ENCODE measurements at regions not wholly inside any gene's neighbourhood (a gene's known extent, or its start where the extent isn't known, plus 50 kb on each side); places are given as distances from the start of the nearest gene placed in this dataset.

DNA sequence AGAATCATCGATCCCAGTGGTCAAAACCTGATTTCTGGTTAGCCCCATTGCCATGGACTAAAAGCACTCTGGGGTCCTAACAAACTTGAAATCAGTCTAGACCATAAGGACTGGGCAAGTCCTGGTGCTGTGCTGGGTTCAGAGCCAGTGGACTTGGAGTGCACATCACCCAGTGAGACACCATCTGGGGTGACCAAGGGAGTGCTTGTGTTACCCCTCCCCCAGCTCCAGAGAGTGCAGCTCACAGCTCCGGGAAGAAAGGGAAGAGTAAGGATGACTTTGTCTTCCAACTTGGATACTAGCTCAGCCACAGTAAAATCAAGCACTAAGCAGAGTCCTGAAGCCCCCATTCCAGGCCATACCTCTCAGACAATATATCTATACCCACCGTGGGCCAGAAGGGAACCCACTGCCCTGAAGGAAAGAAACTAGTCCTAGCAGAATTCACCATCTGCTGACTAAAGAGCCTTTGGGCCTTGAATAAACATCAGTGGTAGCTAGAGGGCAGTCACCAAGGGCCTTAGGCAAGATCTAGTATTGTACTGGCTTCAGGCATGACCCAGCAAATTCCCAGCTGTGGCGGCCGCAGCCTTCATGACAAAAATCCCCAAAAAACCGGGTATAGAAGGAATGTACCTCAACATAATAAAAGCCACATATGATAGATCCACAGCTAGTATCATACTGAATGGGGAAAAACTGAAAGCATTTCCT, 153.5 kb upstream of the OGFRL1 start:
- H3K9me3 Mint-ChIP-seq: peaks cover 20% of the 10 kb centered on the region
- H3K4me1 Mint-ChIP-seq: no peaks in the 10 kb centered on the region
- no peak for DNase-seq (ENCODE audit: low spot score in 2 of 2, unreplicated experiment in 2 of 2)
- TF ChIP-seq, protein P1, sequence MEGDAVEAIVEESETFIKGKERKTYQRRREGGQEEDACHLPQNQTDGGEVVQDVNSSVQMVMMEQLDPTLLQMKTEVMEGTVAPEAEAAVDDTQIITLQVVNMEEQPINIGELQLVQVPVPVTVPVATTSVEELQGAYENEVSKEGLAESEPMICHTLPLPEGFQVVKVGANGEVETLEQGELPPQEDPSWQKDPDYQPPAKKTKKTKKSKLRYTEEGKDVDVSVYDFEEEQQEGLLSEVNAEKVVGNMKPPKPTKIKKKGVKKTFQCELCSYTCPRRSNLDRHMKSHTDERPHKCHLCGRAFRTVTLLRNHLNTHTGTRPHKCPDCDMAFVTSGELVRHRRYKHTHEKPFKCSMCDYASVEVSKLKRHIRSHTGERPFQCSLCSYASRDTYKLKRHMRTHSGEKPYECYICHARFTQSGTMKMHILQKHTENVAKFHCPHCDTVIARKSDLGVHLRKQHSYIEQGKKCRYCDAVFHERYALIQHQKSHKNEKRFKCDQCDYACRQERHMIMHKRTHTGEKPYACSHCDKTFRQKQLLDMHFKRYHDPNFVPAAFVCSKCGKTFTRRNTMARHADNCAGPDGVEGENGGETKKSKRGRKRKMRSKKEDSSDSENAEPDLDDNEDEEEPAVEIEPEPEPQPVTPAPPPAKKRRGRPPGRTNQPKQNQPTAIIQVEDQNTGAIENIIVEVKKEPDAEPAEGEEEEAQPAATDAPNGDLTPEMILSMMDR (IDR thresholded peaks at IDR 0.05; ENCODE audit: unreplicated experiment): no peak
- H3K36me3 Mint-ChIP-seq: no peaks in the 10 kb centered on the region
- H3K27ac Mint-ChIP-seq: no peak overlapping the region
- no peak overlapping the region for H3K4me3 Mint-ChIP-seq
- no peaks in the 10 kb centered on the region for H3K27me3 Mint-ChIP-seq (ENCODE audit: low read depth)

DNA sequence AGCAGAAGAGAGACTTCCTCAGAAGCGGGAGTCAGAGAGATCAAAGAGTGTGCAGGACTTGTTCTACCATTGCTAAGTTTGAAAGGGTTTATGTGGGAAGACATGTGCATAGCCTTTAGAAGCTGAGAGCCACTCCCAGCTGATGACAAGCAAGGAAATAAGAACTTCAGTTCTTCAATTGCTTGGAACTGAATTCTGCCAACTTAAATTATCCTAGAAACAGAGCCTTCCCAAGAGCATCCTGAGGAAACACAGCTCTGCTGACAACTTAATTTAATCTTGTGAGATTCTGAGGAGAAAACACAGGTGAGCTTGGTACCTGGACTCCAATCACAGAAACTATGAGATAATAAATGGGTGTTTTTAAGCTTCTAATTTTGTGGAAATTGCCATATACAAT, 150.6 kb upstream of the OGFRL1 start:
- no peak for DNase-seq (ENCODE audit: low spot score in 2 of 2, unreplicated experiment in 2 of 2)
- Mint-ChIP-seq H3K27ac (no peak overlapping the region), H3K36me3 (no peaks in the 10 kb centered on the region), H3K27me3 (ENCODE audit: low read depth) (no peaks in the 10 kb centered on the region), H3K4me1 (no peaks in the 10 kb centered on the region), H3K4me3 (no peak overlapping the region), H3K9me3 (peaks cover 22% of the 10 kb centered on the region)
- TF ChIP-seq, protein P1 (IDR thresholded peaks at IDR 0.05; ENCODE audit: unreplicated experiment): no peak

DNA sequence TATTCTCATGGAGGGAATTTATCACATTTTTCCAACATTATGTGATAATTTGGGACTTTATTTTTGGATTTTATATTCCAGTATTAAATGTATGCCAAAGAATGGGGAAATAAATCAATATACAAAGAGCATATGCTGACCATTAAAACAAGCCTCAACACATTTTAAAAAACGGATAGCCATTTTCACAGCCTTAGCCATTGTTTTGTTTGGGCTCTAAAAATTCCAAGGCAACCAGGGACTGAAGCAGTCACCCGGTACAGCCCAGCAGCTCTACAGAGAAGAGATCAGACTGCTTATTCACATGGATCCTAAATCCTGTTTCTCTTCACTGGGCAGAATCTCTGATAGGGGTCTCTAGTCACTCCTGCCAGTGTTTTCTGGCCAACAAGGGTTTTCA, 150.2 kb upstream of the OGFRL1 start:
- no peaks in the 10 kb centered on the region for H3K27me3 Mint-ChIP-seq (ENCODE audit: low read depth)
- peaks cover 22% of the 10 kb centered on the region for H3K9me3 Mint-ChIP-seq
- H3K4me1 Mint-ChIP-seq: no peaks in the 10 kb centered on the region
- TF ChIP-seq, protein P1 (IDR thresholded peaks at IDR 0.05; ENCODE audit: unreplicated experiment): no peak
- no peaks in the 10 kb centered on the region for H3K36me3 Mint-ChIP-seq
- no peak overlapping the region for H3K27ac Mint-ChIP-seq
- no peak for DNase-seq (ENCODE audit: low spot score in 2 of 2, unreplicated experiment in 2 of 2)
- H3K4me3 Mint-ChIP-seq: no peak overlapping the region

DNA sequence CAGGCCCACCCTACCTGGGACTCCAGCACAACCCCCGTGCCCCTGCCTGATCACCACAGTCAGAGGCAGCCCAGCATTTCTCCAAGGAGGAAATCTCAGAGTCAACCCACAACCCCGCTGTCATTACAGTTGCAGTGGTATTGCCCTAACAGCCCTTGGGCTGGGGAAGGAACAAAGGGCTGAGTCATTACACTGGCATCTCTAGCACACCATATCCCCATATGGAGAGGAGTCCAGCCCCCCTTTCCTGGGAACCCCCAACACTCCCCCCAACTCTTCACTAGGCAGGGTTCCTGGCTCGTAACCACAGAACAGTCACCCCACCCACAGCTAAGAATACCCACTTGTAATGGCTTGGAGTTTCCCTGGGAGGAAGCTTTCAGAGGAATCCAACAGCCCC, 149.4 kb upstream of the OGFRL1 start:
- H3K4me3 Mint-ChIP-seq: no peak overlapping the region
- H3K9me3 Mint-ChIP-seq: peaks cover 23% of the 10 kb centered on the region
- H3K27ac Mint-ChIP-seq: no peak overlapping the region
- no peaks in the 10 kb centered on the region for H3K4me1 Mint-ChIP-seq
- H3K36me3 Mint-ChIP-seq: no peaks in the 10 kb centered on the region
- DNase-seq (ENCODE audit: low spot score in 2 of 2, unreplicated experiment in 2 of 2): no peak
- H3K27me3 Mint-ChIP-seq (ENCODE audit: low read depth): no peaks in the 10 kb centered on the region
- TF ChIP-seq, protein P1 (IDR thresholded peaks at IDR 0.05; ENCODE audit: unreplicated experiment): no peak

DNA sequence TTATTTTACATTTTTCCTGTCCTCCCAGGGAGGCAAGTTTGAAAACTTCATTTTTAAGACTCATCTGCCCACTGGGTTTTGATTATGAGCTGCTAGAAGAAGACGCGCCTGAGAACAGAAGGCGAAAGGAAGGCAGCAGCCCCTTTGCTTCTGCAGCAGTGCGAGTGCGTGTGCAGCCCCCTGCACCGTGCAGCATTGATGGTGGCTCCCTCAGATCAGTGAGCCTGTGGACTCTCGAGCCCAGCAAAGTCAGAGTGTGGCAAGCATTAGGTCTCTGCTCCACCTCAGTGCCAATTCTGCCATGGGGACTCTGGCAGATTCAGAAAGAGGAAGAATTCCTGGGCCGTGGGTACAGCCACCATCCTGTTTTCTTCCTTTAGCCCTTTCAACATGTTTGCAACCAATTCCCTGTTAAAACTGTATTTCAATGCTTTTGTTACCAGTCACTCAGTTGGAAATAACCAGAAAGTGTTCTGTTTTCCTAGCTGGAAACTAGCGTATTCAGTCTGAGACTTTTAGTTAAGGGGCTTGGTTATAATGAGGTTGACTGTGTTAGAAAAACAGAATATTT, 134.8 kb upstream of the OGFRL1 start:
- TF ChIP-seq, protein P1 (IDR thresholded peaks at IDR 0.05; ENCODE audit: unreplicated experiment): no peak
- Mint-ChIP-seq H3K9me3 (no peaks in the 10 kb centered on the region), H3K27me3 (ENCODE audit: low read depth) (no peaks in the 10 kb centered on the region), H3K4me3 (no peak overlapping the region), H3K27ac (no peak overlapping the region), H3K4me1 (no peaks in the 10 kb centered on the region), H3K36me3 (no peaks in the 10 kb centered on the region)
- DNase-seq (ENCODE audit: low spot score in 2 of 2, unreplicated experiment in 2 of 2): no peak

Measured in mesothelial cell of epicardium (in vitro differentiated cells).